GM18511 (cell line): ENCODE measurements at regions not wholly inside any gene's neighbourhood (a gene's known extent, or its start where the extent isn't known, plus 50 kb on each side); places are given as distances from the start of the nearest gene placed in this dataset.
"Not testable (repeated sequence)": the region's sequence is repeated elsewhere in the genome, so short reads cannot be mapped to it uniquely, and the experiment has no call there.

Experiments
- ATAC-seq: cut with Tn5 transposase; IDR thresholded peaks from one replicate; pipeline ENCODE4 v1.9.1; 2021; ENCODE audit warnings: mild to moderate bottlenecking, moderate library complexity; ENCODE audit not compliant: unreplicated experiment

DNA sequence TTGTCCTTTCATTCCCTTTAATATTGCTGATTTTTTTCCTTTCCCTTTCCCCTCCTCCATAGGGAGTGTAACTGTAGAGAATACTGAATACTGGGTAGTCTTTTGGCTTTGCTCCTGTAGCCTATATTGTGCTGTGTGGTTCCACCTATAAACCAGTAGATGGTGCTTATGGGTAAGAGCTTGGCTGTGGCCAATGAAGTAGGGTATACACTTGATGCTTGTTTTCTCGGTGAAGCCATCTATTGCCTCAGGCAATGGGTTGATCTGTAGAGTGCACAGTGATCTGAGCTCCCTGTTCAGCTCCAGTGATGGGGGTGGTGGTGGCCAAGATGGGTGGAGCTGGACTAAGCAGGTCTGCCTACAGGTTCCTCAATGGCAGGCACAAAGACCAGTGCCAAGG lies 203.3 kb upstream of the IMPG1 start:
- ATAC-seq = no peak

DNA sequence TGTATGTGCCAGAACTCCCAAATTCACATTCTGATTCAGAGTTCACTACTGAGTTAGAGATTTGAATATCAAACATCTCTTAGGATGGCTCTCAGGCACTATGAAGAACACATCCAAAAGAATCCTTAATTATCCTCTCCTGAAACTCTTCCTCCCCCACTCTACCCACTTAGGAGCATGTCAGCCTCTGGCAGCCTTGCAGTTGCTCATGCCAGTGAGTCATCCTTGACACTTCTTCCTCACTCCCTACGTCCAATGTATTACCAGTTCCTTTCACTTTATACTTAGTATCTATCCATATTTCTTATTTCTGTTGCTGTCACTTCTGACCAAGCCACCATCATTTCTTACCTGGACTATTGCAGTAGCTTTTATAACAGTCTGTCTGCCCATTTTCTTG lies 192.0 kb upstream of the IMPG1 start:
- ATAC-seq = no peak

DNA sequence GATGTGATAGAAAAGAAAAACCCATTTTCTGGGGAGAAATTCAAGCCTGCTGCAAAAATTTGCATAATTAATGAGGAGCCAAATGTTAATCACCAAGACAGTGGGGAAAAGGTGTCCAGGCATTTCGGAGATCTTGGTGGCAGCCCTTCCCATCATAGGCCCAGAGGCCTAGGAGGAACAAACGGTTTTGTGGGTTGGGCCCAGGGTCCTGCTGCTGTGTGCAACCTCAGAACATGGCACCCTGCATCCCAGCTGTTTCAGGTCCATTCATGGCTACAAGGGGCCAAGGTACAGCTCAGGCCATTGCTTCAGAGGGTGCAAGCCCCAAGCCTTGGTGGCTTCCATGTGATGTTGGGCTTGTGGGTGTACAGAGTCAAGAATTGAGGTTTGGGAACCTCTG lies 189.8 kb upstream of the IMPG1 start:
- ATAC-seq = no peak

DNA sequence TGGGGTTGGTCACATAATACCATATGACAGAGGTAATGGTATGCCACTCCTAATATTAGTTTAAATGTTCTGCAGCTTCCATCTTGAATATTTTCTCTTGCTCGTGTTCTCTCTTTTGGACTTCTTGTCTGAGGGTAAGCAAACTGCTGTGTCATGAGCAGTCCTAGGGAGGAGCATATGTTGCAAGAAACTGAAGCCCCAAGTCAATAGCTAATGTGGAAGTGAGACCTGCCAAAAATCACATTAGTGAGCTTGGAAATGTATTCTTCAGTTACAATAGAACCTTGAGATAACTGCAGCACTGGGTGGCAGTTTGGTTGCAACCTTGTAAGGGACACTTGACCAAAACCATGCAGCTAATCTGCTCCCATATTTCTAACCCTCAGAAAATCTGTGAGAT lies 178.2 kb upstream of the IMPG1 start:
- no peak for ATAC-seq

DNA sequence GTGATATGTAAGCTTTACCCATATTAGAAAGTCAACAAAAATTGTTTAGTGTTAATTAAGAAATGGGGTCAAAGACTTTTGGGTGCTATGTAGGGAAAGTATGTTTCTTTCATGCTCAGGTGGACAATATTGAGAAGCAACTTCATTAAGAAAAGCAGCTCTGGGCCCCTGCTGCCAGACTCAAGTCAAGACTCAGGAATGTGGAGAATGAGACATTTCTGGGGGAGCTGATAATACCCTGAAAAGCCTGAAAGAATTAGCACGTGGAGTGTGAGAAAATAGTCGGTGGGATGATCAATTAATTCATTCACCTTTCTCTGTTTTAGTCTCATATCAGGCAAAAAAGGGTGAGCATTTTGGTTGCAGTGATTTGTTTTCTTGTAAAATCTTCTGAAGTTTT lies 175.1 kb upstream of the IMPG1 start:
- ATAC-seq = no peak

DNA sequence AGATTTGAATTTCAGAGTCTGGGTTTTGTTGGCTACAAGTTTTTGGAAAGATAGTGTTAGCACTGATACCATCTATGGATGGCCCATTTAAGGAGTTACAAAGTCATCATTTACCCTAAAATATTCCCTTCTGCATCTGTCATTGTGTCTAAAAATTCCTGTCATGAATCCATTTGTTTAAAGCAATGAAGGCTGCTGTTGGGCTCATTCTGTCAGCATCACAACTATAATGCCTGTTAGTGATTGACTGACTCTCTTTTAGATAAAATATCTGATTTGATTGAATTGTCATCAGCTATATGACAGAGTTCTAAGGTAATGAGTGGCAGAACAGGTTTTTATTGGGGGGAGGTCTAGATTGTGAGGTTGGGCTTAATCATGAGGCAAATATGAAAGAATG lies 167.6 kb upstream of the IMPG1 start:
- no peak for ATAC-seq

DNA sequence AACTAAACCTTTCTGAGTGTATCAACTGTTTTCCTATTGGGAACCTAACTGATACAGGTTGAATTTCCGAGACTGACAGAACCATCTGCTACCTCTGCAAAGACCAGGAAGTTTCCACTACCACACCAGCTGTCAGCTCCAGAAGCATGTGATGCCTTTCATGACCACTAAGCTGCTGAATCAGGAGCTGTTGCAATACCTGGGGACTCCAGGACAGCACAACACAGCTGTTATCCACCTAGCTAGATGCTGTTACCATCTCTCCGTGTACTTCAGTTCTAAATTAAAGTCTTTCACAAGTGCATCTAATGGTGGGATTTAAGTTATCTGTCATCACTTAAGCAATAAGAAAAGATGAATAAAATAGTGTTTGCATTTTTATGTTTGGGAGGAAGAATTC lies 158.2 kb upstream of the IMPG1 start:
- ATAC-seq = peak; percentile 42

DNA sequence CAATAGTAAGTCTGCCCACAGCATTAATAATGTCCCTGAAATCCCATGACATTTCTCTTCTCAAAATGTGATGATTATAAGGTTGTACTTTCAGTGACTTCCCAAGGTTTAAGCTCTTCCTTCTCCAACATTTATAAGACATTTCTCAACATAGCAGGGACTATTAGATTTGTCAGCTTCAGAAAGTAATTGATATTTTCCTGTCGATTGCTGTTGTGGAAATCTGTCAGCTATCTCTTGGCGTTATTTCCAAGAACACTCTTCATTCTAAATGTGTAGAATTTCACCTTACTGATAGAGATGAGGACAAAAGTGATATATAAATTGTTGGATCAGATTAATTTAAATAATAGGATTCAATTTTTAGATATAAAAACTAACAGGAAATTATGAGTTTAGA lies 149.7 kb upstream of the IMPG1 start:
- ATAC-seq = no peak

DNA sequence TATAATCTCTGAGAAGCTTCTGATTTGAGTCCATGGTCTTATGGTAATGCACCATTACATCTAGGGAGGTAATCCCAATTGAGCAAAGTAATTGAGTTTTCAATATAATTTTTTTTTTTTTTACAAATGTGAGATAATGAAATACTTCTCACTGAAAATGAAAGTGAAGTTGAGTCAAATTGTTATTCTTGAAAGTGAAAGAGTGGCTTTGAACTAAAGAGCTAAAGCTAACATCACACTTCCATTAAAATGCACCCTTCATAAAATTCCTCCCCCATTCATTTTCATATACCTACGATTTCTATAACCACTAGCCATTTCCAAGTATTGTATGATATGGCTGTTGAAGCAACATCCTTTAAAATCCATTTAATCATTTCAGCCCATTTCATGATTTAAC lies 149.1 kb upstream of the IMPG1 start:
- ATAC-seq = peak; percentile 58

DNA sequence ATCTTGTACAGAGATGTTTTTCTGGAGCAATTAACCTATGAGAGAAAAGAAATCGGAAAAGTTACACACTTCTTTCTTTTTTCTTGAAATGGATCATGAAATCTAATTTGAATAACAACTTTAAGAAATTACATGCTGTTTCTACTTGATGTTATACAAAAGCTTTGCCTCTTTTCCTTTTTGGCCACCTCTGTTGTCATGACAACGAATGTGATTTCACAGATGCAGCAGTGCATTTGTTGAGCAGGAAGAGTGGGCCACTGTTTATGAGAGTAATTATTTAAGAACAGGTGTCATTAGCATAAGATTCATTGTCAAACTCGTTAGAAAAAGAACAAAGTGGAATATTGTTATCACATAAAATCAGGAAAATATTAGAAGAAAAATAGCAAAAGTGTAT lies 148.3 kb upstream of the IMPG1 start:
- no peak for ATAC-seq

DNA sequence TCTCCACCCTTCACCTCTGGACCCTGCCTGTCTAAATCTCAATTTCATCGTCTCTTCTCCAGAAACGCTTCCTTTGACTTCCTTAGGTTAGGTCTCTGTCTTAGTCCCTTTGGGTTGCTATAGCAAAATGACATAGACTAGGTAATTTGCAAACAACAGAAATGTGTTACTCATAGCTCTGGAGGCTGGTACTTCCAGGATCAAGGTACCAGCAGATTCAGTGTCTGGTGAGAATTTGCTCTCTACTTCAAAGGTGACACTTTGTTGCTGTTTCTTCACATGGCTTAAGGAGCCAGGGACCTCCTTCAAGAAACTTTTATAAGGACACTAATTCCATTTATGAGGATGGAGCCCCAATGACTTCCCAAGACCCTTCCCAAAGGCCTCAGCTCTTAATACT lies 145.1 kb upstream of the IMPG1 start:
- ATAC-seq = no peak

DNA sequence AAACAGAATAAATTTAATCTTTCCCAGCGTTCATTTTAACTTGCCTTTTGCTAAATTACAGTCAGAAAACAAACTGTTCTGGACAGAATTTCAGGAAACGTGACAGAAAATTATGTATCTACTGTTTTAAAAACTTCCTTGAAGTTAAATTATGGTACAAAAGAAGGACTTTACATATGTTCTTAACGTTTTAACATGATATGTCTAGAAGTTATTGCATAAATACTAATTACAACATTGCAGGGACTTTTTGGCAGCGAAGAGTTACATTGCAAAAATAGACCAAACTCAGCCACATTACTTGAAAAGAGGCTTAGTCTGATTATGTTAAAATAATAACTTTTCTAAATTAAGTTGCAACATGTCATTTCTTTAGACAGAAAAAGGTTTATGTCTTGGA lies 142.1 kb upstream of the IMPG1 start:
- ATAC-seq = no peak

DNA sequence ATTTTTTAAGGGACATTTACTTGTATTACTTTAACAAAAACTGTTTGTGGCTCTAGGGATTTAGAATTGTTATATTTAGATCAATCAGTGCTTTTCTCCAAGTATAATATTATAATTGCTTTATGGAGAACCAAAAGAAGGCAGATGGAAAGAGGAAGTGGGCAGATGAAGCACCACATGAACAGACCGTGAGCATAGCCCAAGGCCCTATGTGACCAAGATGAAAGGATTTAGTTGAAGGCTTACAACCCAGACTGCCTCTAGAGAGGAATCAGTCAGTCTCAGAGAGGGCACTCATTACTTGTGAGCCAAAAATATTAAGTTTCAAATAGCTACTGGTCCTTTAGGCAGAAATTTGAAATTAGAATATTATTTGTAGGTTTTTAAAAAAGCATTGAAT lies 102.3 kb upstream of the IMPG1 start:
- no peak for ATAC-seq

DNA sequence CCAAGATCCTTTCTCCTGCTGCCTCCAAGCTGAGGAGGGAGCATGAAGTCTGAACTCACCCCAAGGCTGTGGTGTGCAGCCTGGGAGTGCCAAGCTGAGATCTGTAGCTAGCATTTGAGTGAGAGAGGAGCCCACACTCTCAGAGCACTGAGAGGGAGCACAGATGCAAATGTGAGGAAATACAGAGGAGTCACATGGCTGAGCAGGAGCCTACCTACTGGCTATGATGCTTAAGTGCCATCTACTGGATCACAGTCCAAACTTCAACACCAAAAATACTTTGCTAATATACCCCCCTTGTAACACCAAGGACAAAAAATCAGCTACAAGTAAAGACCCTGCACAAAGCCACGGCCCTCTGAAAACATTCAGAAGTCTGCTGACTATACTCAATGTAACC lies 94.4 kb upstream of the IMPG1 start:
- no peak for ATAC-seq

DNA sequence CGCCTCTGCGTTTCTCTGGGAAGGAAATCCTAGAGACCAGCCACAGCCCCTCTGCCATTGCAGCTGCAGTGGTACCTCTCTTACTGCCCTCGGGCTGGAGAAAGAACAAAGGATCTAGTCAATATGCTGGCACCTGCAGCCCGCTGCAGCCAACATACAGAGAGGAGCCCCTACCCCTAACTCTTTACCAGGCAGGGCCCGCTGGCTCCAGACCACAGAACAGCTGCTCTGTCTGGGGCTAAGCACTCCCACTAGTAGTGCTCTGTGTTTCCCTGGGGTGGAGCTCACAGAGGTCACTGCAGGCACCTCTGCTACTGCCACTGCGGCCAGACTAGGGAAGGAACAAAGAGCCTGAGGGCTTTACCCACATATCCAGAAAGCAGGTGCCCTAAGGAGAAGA lies 93.8 kb upstream of the IMPG1 start:
- ATAC-seq = no peak

DNA sequence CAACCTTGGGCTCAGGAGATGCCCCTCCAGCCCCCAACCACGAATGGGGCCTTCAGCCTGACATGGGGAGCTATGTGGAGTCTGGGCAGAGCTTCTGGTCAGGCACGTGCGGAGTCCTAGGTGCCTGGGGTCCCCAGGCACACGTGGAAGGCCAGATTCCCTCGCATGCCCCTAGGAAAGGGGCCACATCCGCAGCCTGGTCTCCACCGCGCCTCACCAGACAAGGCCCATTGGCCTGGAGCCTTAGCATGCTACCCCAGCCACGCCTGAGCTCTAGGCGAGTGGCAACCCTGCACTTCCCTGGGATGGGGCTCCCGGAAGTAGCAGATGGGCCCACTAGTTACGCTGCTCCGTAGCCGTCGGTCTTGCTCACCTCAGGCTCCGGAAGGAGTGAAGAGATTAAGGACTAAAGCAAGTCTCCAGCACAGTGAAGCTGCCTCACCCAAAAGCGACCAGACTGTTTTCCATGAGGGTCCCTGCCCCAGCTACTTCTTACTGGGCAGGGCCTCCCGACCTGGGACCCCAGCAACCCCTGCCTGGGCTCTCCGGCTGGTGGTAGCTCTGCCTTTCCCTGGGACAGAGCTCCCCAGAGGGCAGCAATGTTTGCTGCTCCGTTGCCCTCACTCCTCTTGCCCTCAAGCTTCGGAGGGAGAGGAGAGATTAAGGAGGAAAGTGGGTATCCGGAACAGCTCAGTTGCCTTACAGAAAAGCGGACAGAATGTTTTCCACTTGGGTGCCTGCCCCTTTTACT lies 93.2 kb upstream of the IMPG1 start:
- ATAC-seq = no peak

DNA sequence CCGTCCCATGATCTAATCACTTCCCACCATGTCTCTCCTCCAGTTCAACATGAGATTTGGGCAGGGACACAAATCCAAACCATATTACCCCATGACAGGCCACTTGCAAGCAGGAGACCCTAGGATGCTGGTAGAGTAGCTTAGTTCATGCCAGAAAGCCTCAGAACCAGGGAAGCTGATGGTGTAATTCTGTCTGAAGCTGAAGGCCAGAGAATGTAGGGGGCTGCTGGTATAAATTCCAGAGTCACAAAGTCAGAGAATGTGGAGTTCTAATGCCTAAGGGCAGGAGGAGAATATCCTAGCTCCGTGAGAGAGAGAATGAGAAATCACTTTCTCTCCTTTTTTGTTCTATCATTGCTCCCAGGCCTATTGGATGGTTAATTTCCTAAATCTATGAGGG lies 90.3 kb upstream of the IMPG1 start:
- no peak for ATAC-seq

DNA sequence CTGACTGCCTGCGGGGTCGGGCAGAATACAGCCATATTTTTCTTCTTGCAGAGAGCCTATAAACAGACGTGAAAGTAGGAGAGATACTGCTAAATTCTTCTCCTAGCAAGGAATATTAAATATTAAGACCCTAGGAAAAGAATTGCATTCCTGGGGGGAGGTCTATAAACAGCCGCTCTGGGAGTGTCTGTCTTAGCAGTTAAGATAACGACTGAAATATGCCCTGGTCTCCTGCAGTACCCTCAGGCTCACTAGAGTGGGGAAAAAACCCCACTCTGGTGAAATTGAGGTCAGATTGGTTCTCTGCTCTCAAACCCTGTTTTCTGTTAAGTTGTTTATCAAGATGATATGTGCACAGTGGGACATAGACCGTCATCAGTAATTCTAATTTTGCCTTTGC lies 85.3 kb upstream of the IMPG1 start:
- ATAC-seq = not testable (repeated sequence)

DNA sequence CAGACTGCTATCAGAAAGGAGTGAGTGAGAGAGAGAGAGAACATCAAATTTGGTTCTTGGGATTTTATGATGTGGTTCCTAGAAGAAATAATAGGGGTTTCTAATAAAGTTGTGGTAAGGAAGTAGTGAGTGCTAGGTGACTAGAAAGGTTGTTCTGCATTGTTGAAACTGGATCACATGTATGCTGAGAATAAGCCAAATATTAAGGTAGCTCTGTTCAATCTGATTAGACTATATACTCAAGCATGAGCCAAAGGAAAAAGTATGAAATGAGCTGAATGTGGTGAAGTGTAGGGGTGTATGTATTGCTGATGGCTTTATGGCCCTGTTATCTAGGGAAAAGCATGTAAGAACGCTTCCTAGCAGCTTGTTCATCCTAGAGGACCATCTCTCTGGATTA lies 63.0 kb upstream of the IMPG1 start:
- no peak for ATAC-seq

DNA sequence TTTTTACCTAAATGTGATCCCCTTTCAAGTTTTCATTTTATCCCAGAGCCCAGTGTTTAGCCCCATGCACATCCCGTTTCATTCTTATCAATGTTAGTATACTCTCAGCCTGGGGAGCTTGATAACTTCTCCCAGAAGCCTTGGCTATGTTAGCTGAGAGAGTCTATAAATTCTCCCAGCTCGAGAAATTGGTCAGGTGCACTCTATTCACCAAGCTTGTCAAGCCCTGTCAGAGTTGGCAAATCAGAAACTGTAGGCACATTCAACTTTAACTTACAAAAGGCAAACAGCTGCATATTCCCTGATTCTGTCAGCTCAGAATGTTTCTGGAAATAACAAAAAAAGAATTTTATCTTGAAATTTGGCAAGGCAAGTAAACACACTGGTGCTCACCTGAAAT lies 62.2 kb upstream of the IMPG1 start:
- no peak for ATAC-seq

DNA sequence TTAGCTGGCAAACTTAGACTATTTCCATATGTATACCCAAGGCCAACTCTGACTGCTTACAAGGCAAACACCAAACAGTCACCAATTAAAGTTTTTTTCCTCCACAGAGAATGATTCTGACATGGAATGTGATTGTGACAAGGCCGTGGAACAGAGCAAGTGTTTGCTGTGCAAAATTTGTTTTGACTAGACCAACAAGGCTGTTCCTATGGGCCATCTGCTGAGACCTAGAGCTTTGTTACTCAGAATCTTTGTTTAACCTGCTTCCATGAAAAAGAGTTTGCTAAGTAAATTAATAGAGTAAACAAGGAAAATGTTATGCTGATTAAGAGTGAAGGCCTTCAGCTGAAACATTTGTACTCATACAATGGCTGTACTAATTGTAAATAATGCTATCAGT lies 51.6 kb upstream of the IMPG1 start:
- ATAC-seq = no peak
